Type B pancreatic cell (in vitro differentiated cells): ENCODE measurements at regions not wholly inside any gene's neighbourhood (a gene's known extent, or its start where the extent isn't known, plus 50 kb on each side); places are given as distances from the start of the nearest gene placed in this dataset.
A peak's percentile ranks its signal among the peaks of the same experiment; 100 is the strongest.

Experiments used
- DNase-seq: peaks from one replicate; pipeline ENCODE4 v3.0.0; 2021; ENCODE audit warnings: mixed read lengths; ENCODE audit not compliant: unreplicated experiment; ENCODE audit errors: extremely low spot score
- H3K27ac Mint-ChIP-seq: 2 replicates; pipeline ENCODE4 v1.8.0; 2021; ENCODE audit warnings: mild to moderate bottlenecking, mixed read lengths
- H3K27me3 Mint-ChIP-seq: 2 replicates; pipeline ENCODE4 v1.8.0; 2021; ENCODE audit warnings: mixed read lengths
- H3K36me3 Mint-ChIP-seq: 2 replicates; pipeline ENCODE4 v1.8.0; 2021; ENCODE audit warnings: mixed read lengths
- H3K4me1 Mint-ChIP-seq: one replicate; pipeline ENCODE4 v1.8.0; 2021; ENCODE audit warnings: mixed read lengths; ENCODE audit not compliant: unreplicated experiment
- H3K4me3 Mint-ChIP-seq: 2 replicates; pipeline ENCODE4 v1.8.0; 2021; ENCODE audit warnings: mild to moderate bottlenecking, mixed read lengths
- H3K9me3 Mint-ChIP-seq: 2 replicates; pipeline ENCODE4 v1.8.0; 2021; ENCODE audit warnings: mixed read lengths
- CTCF ChIP-seq: fragments of 200-600 bp; sonication (generic); conservative IDR thresholded peaks from 2 replicates; pipeline ENCODE4 v1.5.0; 2021; ENCODE audit warnings: antibody characterized with exemption, mild to moderate bottlenecking

- no peak overlapping the region for H3K27ac Mint-ChIP-seq
- no peak for TF ChIP-seq CTCF
- DNase-seq: no peak
- no peak overlapping the region for H3K4me3 Mint-ChIP-seq
- peaks cover 23% of the 10 kb centered on the region for H3K4me1 Mint-ChIP-seq
- H3K36me3 Mint-ChIP-seq: peaks cover 4% of the 10 kb centered on the region
- H3K27me3 Mint-ChIP-seq: no peaks in the 10 kb centered on the region
- peaks cover 18% of the 10 kb centered on the region for H3K9me3 Mint-ChIP-seq
Measured at GRCh38 chr10:3460420-3461128, 288.0 kb upstream of the PITRM1 start.

- Mint-ChIP-seq H3K4me3 (no peak overlapping the region), H3K4me1 (peaks cover 40% of the 10 kb centered on the region), H3K9me3 (peaks cover 15% of the 10 kb centered on the region), H3K27ac (peak overlapping the region; percentile 63), H3K27me3 (no peaks in the 10 kb centered on the region), H3K36me3 (peaks cover 4% of the 10 kb centered on the region)
- no peak for TF ChIP-seq CTCF
- no peak for DNase-seq
Measured at GRCh38 chr10:3455385-3456334, 283.1 kb upstream of the PITRM1 start.

GRCh38 chr10:3452683-3453361, 280.2 kb upstream of the PITRM1 start:
- peak; percentile 8 for TF ChIP-seq CTCF
- DNase-seq: no peak
- Mint-ChIP-seq H3K9me3 (peaks cover 6% of the 10 kb centered on the region), H3K27ac (peak overlapping the region; percentile 21), H3K36me3 (no peaks in the 10 kb centered on the region), H3K27me3 (no peaks in the 10 kb centered on the region), H3K4me3 (no peak overlapping the region), H3K4me1 (peaks cover 33% of the 10 kb centered on the region)

- H3K27ac Mint-ChIP-seq: no peak overlapping the region
- peak; percentile 55 for TF ChIP-seq CTCF
- peaks cover 33% of the 10 kb centered on the region for H3K4me1 Mint-ChIP-seq
- no peak overlapping the region for H3K4me3 Mint-ChIP-seq
- H3K27me3 Mint-ChIP-seq: no peaks in the 10 kb centered on the region
- no peaks in the 10 kb centered on the region for H3K36me3 Mint-ChIP-seq
- H3K9me3 Mint-ChIP-seq: peaks cover 6% of the 10 kb centered on the region
- no peak for DNase-seq
Measured at GRCh38 chr10:3452173-3452626, 279.6 kb upstream of the PITRM1 start.

GRCh38 chr10:3451516-3452172, 279.1 kb upstream of the PITRM1 start:
- no peak overlapping the region for H3K4me3 Mint-ChIP-seq
- no peak for DNase-seq
- H3K27me3 Mint-ChIP-seq: no peaks in the 10 kb centered on the region
- H3K27ac Mint-ChIP-seq: no peak overlapping the region
- no peaks in the 10 kb centered on the region for H3K36me3 Mint-ChIP-seq
- H3K9me3 Mint-ChIP-seq: peaks cover 6% of the 10 kb centered on the region
- peaks cover 33% of the 10 kb centered on the region for H3K4me1 Mint-ChIP-seq
- no peak for TF ChIP-seq CTCF
